ENCODE measurements at regions not wholly inside any gene's neighbourhood (a gene's known extent, or its start where the extent isn't known, plus 50 kb on each side); places are given as distances from the start of the nearest gene placed in this dataset.

DNA sequence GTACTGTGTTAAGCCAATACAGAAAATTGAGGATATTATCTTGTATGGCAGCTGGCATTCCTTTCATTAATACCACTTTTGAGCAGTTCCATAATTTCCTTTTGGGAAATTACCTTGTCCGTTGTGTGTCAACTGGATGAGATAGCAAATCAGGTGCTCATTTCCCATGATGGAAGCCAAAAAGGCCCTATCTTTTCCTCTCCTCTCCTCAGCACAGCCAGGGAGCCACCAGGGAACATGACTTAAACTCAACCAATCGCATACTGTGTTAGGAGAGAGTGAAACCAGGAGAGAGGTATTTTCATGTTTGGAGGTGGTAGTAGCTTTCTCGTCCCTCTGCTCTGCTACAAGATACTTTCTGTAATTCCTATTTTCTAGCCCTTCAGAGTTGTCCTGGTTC lies 96.1 kb upstream of the TOX3 start:
- TF ChIP-seq EP300 (IDR thresholded peaks at IDR 0.05; ENCODE audit: borderline replicate concordance) (no peak), TEAD4 (IDR thresholded peaks at IDR 0.05) (no peak), TAF1 (IDR thresholded peaks at IDR 0.05; ENCODE audit: low read depth) (no peak), CEBPB (IDR thresholded peaks at IDR 0.05) (no peak), TCF12 (IDR thresholded peaks at IDR 0.05; ENCODE audit: low read depth) (no peak), EGR1 (IDR thresholded peaks at IDR 0.05) (no peak), YY1 (IDR thresholded peaks at IDR 0.05; ENCODE audit: low read depth) (no peak)
- TF ChIP-seq, protein P1, sequence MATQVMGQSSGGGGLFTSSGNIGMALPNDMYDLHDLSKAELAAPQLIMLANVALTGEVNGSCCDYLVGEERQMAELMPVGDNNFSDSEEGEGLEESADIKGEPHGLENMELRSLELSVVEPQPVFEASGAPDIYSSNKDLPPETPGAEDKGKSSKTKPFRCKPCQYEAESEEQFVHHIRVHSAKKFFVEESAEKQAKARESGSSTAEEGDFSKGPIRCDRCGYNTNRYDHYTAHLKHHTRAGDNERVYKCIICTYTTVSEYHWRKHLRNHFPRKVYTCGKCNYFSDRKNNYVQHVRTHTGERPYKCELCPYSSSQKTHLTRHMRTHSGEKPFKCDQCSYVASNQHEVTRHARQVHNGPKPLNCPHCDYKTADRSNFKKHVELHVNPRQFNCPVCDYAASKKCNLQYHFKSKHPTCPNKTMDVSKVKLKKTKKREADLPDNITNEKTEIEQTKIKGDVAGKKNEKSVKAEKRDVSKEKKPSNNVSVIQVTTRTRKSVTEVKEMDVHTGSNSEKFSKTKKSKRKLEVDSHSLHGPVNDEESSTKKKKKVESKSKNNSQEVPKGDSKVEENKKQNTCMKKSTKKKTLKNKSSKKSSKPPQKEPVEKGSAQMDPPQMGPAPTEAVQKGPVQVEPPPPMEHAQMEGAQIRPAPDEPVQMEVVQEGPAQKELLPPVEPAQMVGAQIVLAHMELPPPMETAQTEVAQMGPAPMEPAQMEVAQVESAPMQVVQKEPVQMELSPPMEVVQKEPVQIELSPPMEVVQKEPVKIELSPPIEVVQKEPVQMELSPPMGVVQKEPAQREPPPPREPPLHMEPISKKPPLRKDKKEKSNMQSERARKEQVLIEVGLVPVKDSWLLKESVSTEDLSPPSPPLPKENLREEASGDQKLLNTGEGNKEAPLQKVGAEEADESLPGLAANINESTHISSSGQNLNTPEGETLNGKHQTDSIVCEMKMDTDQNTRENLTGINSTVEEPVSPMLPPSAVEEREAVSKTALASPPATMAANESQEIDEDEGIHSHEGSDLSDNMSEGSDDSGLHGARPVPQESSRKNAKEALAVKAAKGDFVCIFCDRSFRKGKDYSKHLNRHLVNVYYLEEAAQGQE (IDR thresholded peaks at IDR 0.05; ENCODE audit: low read depth) = no peak
- TF ChIP-seq, protein P2, sequence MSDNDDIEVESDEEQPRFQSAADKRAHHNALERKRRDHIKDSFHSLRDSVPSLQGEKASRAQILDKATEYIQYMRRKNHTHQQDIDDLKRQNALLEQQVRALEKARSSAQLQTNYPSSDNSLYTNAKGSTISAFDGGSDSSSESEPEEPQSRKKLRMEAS (IDR thresholded peaks at IDR 0.05) = no peak

Data from Ishikawa (cell line).